Left lung (tissue), 4 donors: ENCODE measurements at regions not wholly inside any gene's neighbourhood (a gene's known extent, or its start where the extent isn't known, plus 50 kb on each side); places are given as distances from the start of the nearest gene placed in this dataset.
A peak's percentile ranks its signal among the peaks of the same experiment; 100 is the strongest.

Source experiments
- ATAC-seq: fragments of 200-7000 bp; cut with Tn5 transposase; one replicate; pipeline ENCODE4 v1.9.1; 2020; ENCODE audit warnings: moderate library complexity
- DNase-seq, 4 donors: peaks; one replicate each; pipeline ENCODE4 v3.0.0-alpha.2; 2013 to 2020
- H3K27ac ChIP-seq, 2 donors: fragments of 200-600 bp; sonication (generic) in 1 of 2; one replicate each; pipeline versions ENCODE4 v1.5.0 to v1.8.0; 2020 to 2021
- H3K27me3 ChIP-seq, 2 donors: fragments of 200-600 bp; sonication (generic) in 1 of 2; one replicate each; pipeline versions ENCODE4 v1.5.0 to v1.8.0; 2020 to 2021
- H3K36me3 ChIP-seq, 2 donors: fragments of 200-600 bp; sonication (generic) in 1 of 2; one replicate each; pipeline versions ENCODE4 v1.5.0 to v1.8.0; 2020 to 2021
- H3K4me1 ChIP-seq, 2 donors: fragments of 200-600 bp; one replicate each; pipeline ENCODE4 v1.8.0; 2021
- H3K4me3 ChIP-seq, 2 donors: fragments of 200-600 bp; sonication (generic) in 1 of 2; one replicate each; pipeline versions ENCODE4 v1.5.0 to v1.8.0; 2020 to 2021; ENCODE audit warnings: mild to moderate bottlenecking in 1 of 2
- H3K9me3 ChIP-seq, 2 donors: fragments of 200-600 bp; sonication (generic) in 1 of 2; one replicate each; pipeline versions ENCODE4 v1.5.0 to v1.8.0; 2020 to 2021
- CTCF ChIP-seq, 2 donors: fragments of 200-600 bp; sonication (generic) in 1 of 2; IDR thresholded peaks; one replicate each; pipeline versions ENCODE4 v1.5.0 to v1.8.0; 2021; ENCODE audit warnings: antibody characterized with exemption in 2 of 2
- intact Hi-C, 2 donors: fragments of 100-400 bp; cut with DNase I; formaldehyde crosslinking; loops; one replicate each; pipeline versions ENCODE4 v1.11.2 to v1.14.2; 2022
- donor health status: DM: no; HTN: yes; CAD: no.
- donor health status: DM: no; HTN: no; CAD: no.

GRCh38 chr6:43997345-43997677, 129.9 kb downstream of the MRPL14 start:
- no peak for TF ChIP-seq CTCF (IDR thresholded peaks at IDR 0.05)
- ATAC-seq = no peak

GRCh38 chr6:43996618-43997344, 130.5 kb downstream of the MRPL14 start:
- intact Hi-C loops = no loop called here
- no peak overlapping the region for H3K27ac ChIP-seq

More at GRCh38 chr6:43997345-43997677, 129.9 kb downstream of the MRPL14 start:
- Histone ChIP-seq H3K9me3 (no peaks in the 10 kb centered on the region), H3K36me3 (no peaks in the 10 kb centered on the region), H3K4me3 (no peak overlapping the region), H3K4me1 (peaks cover 0 to 13% of the 10 kb centered on the region in 2 donors), H3K27me3 (peaks cover 8 to 29% of the 10 kb centered on the region in 2 donors), H3K27ac (no peak overlapping the region)
- intact Hi-C loops = no loop called here
- no peak for DNase-seq

GRCh38 chr6:43995137-43995536, 132.1 kb downstream of the MRPL14 start:
- H3K27ac ChIP-seq = no peak overlapping the region
- peaks cover 0 to 2% of the 10 kb centered on the region in 2 donors for H3K4me1 ChIP-seq
- H3K4me3 ChIP-seq = no peak overlapping the region
- no peaks in the 10 kb centered on the region for H3K36me3 ChIP-seq
- H3K9me3 ChIP-seq = no peaks in the 10 kb centered on the region
- no peak for TF ChIP-seq CTCF (IDR thresholded peaks at IDR 0.05)
- DNase-seq = no peak
- peaks cover 0 to 7% of the 10 kb centered on the region in 2 donors for H3K27me3 ChIP-seq
- intact Hi-C loops = no loop called here
- no peak for ATAC-seq

More at GRCh38 chr6:43996618-43997344, 130.5 kb downstream of the MRPL14 start:
- H3K27me3 ChIP-seq = peaks cover 3 to 24% of the 10 kb centered on the region in 2 donors
- no peak for ATAC-seq
- H3K4me1 ChIP-seq = peaks cover 0 to 8% of the 10 kb centered on the region in 2 donors
- TF ChIP-seq CTCF (IDR thresholded peaks at IDR 0.05) = no peak
- DNase-seq = no peak
- H3K4me3 ChIP-seq = no peak overlapping the region
- no peaks in the 10 kb centered on the region for H3K36me3 ChIP-seq
- no peaks in the 10 kb centered on the region for H3K9me3 ChIP-seq

- Histone ChIP-seq H3K27ac (no peak overlapping the region), H3K36me3 (no peaks in the 10 kb centered on the region), H3K9me3 (no peaks in the 10 kb centered on the region), H3K4me3 (no peak overlapping the region), H3K27me3 (no peaks in the 10 kb centered on the region), H3K4me1 (no peaks in the 10 kb centered on the region)
- ATAC-seq (peak; percentile 13), DNase-seq (no peak)
- TF ChIP-seq CTCF (IDR thresholded peaks at IDR 0.05) = no peak
- intact Hi-C loops = no loop called here
These were observed 133.2 kb downstream of the MRPL14 start for GRCh38 chr6:43993881-43994523.

GRCh38 chr6:43992783-43993644, 134.2 kb downstream of the MRPL14 start:
- ATAC-seq = no peak
- intact Hi-C loops = no loop called here
- Histone ChIP-seq H3K4me3 (no peak overlapping the region), H3K4me1 (no peaks in the 10 kb centered on the region), H3K27me3 (no peaks in the 10 kb centered on the region), H3K9me3 (no peaks in the 10 kb centered on the region), H3K36me3 (no peaks in the 10 kb centered on the region), H3K27ac (no peak overlapping the region)
- DNase-seq = peak in 1 of 4 donors; percentile 29
- TF ChIP-seq CTCF (IDR thresholded peaks at IDR 0.05) = no peak
